K562 (cell line): ENCODE measurements at regions not wholly inside any gene's neighbourhood (a gene's known extent, or its start where the extent isn't known, plus 50 kb on each side); places are given as distances from the start of the nearest gene placed in this dataset.

Experiments used
- ATAC-seq: fragments of 200-7000 bp; cut with Tn5 transposase; 3 replicates; pipeline ENCODE4 v1.9.1; 2020; ENCODE audit warnings: moderate library complexity
- BruUV-seq: library from RNA; stranded (reverse); fragments of 400-500 nt; replicated peaks from 2 replicates; lab custom pipeline; 2021; lab: Mats Ljungman, UMichigan
- CTCF ChIA-PET: fragments of 300-600 bp; formaldehyde crosslinking; extraction: SDS; loops from one replicate; lab custom pipeline; 2021; ENCODE audit warnings: low intra/inter-chr PET ratio; lab: Yijun Ruan, JAX
- POLR2A ChIA-PET: fragments of 300-600, 350-650 bp; sonication (Branson Sonifier 250); formaldehyde crosslinking; extraction: SDS; loops from one replicate; lab custom pipeline; 2021; ENCODE audit warnings: antibody characterized with exemption, inconsistent platforms; lab: Yijun Ruan, JAX
- DNase-seq, 4 experiments: peaks; one replicate each; pipeline versions ENCODE4 v3.0.0 to v3.0.0-alpha.2; 2011 to 2018; ENCODE audit warnings: low spot score in 3 of 4, mixed read lengths in 3 of 4; ENCODE audit errors: extremely low read depth in 1 of 4
- FAIRE-seq: peaks from 2 replicates; lab custom pipeline; 2011; peaks lifted over from hg19 to GRCh38; lab: Jason Lieb, UNC
- H2AFZ ChIP-seq: 2 replicates; pipeline ENCODE4 v1.6.0; 2011; ENCODE audit warnings: low read depth, low read length, control low read depth, inconsistent platforms
- H3K27ac ChIP-seq: fragments of 200-600 bp; 3 replicates; pipeline ENCODE4 v1.8.0; 2011; ENCODE audit warnings: low read depth, mild to moderate bottlenecking, control low read depth, inconsistent platforms, low read length, moderate library complexity, mixed read lengths; ENCODE audit errors: extremely low read depth
- H3K27me3 ChIP-seq, 2 experiments: fragments of 300-600 bp in 1 of 2; 2 replicates in 1 of 2; 3 replicates in 1 of 2; pipeline versions ENCODE4 v1.6.0 to v1.8.0; 2011; ENCODE audit warnings: inconsistent platforms in 2 of 2, low read length in 2 of 2, mild to moderate bottlenecking in 1 of 2, mixed read lengths in 1 of 2, moderate library complexity in 1 of 2; ENCODE audit not compliant: control insufficient read depth in 2 of 2, insufficient read depth in 2 of 2
- H3K36me3 ChIP-seq: fragments of 300-600 bp; 3 replicates; pipeline ENCODE4 v1.8.0; 2011; ENCODE audit warnings: mild to moderate bottlenecking, low read length, inconsistent platforms; ENCODE audit not compliant: control insufficient read depth, insufficient read depth
- H3K4me1 ChIP-seq, 2 experiments: fragments of 200-600 bp in 1 of 2; replicated peaks in 1 of 2; 2 replicates in 1 of 2; 3 replicates in 1 of 2; pipeline versions ENCODE4 v1.5.1 to v1.8.0; 2011; ENCODE audit warnings: inconsistent platforms in 2 of 2, low read length in 2 of 2, mild to moderate bottlenecking in 1 of 2, mixed read lengths in 1 of 2, moderate library complexity in 1 of 2; ENCODE audit not compliant: control insufficient read depth in 2 of 2, insufficient read depth in 2 of 2
- H3K4me2 ChIP-seq: 2 replicates; pipeline ENCODE4 v1.6.1; 2011; ENCODE audit warnings: low read length, control low read depth, inconsistent platforms, mixed read lengths; ENCODE audit not compliant: insufficient read depth
- H3K4me3 ChIP-seq: fragments of 200-600 bp; sonication (generic), shearing (Covaris generic); 2 replicates; pipeline ENCODE4 v1.5.1; 2016; ENCODE audit warnings: control low read depth, inconsistent platforms
- H3K79me2 ChIP-seq: fragments of 200-600 bp; 3 replicates; pipeline ENCODE4 v1.8.0; 2011; ENCODE audit warnings: low read length, inconsistent platforms; ENCODE audit not compliant: control insufficient read depth, insufficient read depth
- H3K9ac ChIP-seq, 2 experiments: 2 replicates each; pipeline versions ENCODE4 v1.6.0 to v1.6.1; 2011; ENCODE audit warnings: low read depth in 2 of 2, low read length in 2 of 2, control low read depth in 1 of 2, inconsistent platforms in 1 of 2, mild to moderate bottlenecking in 1 of 2, mixed read lengths in 1 of 2; ENCODE audit not compliant: insufficient read depth in 1 of 2
- H3K9me1 ChIP-seq: one replicate; pipeline ENCODE4 v1.6.0; 2011; ENCODE audit warnings: inconsistent platforms, mild to moderate bottlenecking, low read length, moderate library complexity; ENCODE audit not compliant: control insufficient read depth, insufficient read depth
- H3K9me3 ChIP-seq: replicated peaks from 2 replicates; pipeline ENCODE4 v1.5.1; 2011; ENCODE audit warnings: low read depth, low read length, inconsistent platforms; ENCODE audit not compliant: control insufficient read depth, insufficient read depth
- H4K20me1 ChIP-seq: replicated peaks from 2 replicates; pipeline ENCODE4 v1.6.1; 2011; ENCODE audit warnings: low read length, inconsistent platforms, mixed read lengths; ENCODE audit not compliant: control insufficient read depth, insufficient read depth
- ARNT ChIP-seq, 2 experiments: fragments of 450-650 bp; IDR thresholded peaks; 2 replicates each; pipeline ENCODE4 v1.6.1; 2016; ENCODE audit warnings: mild to moderate bottlenecking in 1 of 2
- GTF2B ChIP-seq: IDR thresholded peaks from 2 replicates; pipeline ENCODE4 v1.6.1; 2011; ENCODE audit not compliant: insufficient read length; ENCODE audit errors: extremely low read depth
- NCOR1 ChIP-seq: fragments of 450-650 bp; IDR thresholded peaks from 2 replicates; pipeline ENCODE4 v1.6.1; 2016; ENCODE audit warnings: mild to moderate bottlenecking, moderate library complexity
- SREBF2 ChIP-seq: sonication (generic); formaldehyde crosslinking; IDR thresholded peaks from 2 replicates; pipeline ENCODE4 v1.4.0; 2020; ENCODE audit warnings: mild to moderate bottlenecking, missing genetic modification reagents
- TRIM28 ChIP-seq: fragments of 450-650 bp; IDR thresholded peaks from 2 replicates; pipeline ENCODE4 v1.6.1; 2017
- ZFP36 ChIP-seq: fragments of 150-350 bp; IDR thresholded peaks from 2 replicates; pipeline ENCODE4 v1.6.1; 2018; ENCODE audit warnings: low read length, low read depth; ENCODE audit not compliant: partially characterized antibody
- WGBS: fragments of 100-300 bp; shearing (Covaris generic); methylation state at CpG from one replicate; pipeline ENCODE4 v1.1.6; 2016; ENCODE audit warnings: low coverage, mixed read lengths; ENCODE audit not compliant: insufficient coverage; ENCODE audit errors: missing lambda C conversion rate; 5-methylcytosine and 5-hydroxymethylcytosine counted together
- in situ Hi-C: fragments of 300-500 bp; cut with MboI; formaldehyde crosslinking; loops from 4 replicates; pipeline ENCODE4 v1.15.0; 2018; ENCODE audit warnings: inconsistent platforms, mixed read lengths
- intact Hi-C: fragments of 100-400 bp; cut with micrococcal nuclease; formaldehyde crosslinking; loops from 2 replicates; pipeline ENCODE4 v1.14.2; 2022
- TF ChIP-seq, protein P1 (sequence below): fragments of 200-600 bp; sonication (generic); IDR thresholded peaks from one replicate; pipeline ENCODE4 v1.6.1; 2012; ENCODE audit warnings: mild to moderate bottlenecking, low read depth, low read length, inconsistent platforms

- H3K27ac ChIP-seq, result no peak overlapping the region
- H3K36me3 ChIP-seq, result no peaks in the 10 kb centered on the region
- FAIRE-seq (no peak), ATAC-seq (no peak), DNase-seq (no peak)
- in situ Hi-C loops (no loop called here), intact Hi-C loops (no loop called here)
- H3K79me2 ChIP-seq, result no peaks in the 10 kb centered on the region
- CTCF ChIA-PET, result no interaction called here
- no peaks in the 10 kb centered on the region for H3K9me1 ChIP-seq
- peaks cover 0 to 36% of the 10 kb centered on the region in 2 experiments; a peak in 2 of 5 replicates for H3K27me3 ChIP-seq
- H3K9ac ChIP-seq, result no peak overlapping the region
- no peaks in the 10 kb centered on the region for H4K20me1 ChIP-seq
- no peak overlapping the region for H3K4me2 ChIP-seq
- no peak overlapping the region for H3K4me3 ChIP-seq
- H3K4me1 ChIP-seq, result no peaks in the 10 kb centered on the region
- POLR2A ChIA-PET, result interaction anchor here (0.7 to 1.1 kb wide), 3 partner anchors 10 to 22 kb away, joined by 3 read pairs; no protein-coding TSS in a partner anchor
- no peaks in the 10 kb centered on the region for H3K9me3 ChIP-seq
- WGBS, result under 1% methylated on average over 9 of the region's 9 CpGs
- no peak overlapping the region for H2AFZ ChIP-seq
- BruUV-seq, result no TSS peak
- no peak for TF ChIP-seq SREBF2
- no peak for TF ChIP-seq NCOR1
- TF ChIP-seq ARNT (IDR thresholded peaks at IDR 0.05), result no peak
- TF ChIP-seq ZFP36, result no peak
- TF ChIP-seq, protein P1, sequence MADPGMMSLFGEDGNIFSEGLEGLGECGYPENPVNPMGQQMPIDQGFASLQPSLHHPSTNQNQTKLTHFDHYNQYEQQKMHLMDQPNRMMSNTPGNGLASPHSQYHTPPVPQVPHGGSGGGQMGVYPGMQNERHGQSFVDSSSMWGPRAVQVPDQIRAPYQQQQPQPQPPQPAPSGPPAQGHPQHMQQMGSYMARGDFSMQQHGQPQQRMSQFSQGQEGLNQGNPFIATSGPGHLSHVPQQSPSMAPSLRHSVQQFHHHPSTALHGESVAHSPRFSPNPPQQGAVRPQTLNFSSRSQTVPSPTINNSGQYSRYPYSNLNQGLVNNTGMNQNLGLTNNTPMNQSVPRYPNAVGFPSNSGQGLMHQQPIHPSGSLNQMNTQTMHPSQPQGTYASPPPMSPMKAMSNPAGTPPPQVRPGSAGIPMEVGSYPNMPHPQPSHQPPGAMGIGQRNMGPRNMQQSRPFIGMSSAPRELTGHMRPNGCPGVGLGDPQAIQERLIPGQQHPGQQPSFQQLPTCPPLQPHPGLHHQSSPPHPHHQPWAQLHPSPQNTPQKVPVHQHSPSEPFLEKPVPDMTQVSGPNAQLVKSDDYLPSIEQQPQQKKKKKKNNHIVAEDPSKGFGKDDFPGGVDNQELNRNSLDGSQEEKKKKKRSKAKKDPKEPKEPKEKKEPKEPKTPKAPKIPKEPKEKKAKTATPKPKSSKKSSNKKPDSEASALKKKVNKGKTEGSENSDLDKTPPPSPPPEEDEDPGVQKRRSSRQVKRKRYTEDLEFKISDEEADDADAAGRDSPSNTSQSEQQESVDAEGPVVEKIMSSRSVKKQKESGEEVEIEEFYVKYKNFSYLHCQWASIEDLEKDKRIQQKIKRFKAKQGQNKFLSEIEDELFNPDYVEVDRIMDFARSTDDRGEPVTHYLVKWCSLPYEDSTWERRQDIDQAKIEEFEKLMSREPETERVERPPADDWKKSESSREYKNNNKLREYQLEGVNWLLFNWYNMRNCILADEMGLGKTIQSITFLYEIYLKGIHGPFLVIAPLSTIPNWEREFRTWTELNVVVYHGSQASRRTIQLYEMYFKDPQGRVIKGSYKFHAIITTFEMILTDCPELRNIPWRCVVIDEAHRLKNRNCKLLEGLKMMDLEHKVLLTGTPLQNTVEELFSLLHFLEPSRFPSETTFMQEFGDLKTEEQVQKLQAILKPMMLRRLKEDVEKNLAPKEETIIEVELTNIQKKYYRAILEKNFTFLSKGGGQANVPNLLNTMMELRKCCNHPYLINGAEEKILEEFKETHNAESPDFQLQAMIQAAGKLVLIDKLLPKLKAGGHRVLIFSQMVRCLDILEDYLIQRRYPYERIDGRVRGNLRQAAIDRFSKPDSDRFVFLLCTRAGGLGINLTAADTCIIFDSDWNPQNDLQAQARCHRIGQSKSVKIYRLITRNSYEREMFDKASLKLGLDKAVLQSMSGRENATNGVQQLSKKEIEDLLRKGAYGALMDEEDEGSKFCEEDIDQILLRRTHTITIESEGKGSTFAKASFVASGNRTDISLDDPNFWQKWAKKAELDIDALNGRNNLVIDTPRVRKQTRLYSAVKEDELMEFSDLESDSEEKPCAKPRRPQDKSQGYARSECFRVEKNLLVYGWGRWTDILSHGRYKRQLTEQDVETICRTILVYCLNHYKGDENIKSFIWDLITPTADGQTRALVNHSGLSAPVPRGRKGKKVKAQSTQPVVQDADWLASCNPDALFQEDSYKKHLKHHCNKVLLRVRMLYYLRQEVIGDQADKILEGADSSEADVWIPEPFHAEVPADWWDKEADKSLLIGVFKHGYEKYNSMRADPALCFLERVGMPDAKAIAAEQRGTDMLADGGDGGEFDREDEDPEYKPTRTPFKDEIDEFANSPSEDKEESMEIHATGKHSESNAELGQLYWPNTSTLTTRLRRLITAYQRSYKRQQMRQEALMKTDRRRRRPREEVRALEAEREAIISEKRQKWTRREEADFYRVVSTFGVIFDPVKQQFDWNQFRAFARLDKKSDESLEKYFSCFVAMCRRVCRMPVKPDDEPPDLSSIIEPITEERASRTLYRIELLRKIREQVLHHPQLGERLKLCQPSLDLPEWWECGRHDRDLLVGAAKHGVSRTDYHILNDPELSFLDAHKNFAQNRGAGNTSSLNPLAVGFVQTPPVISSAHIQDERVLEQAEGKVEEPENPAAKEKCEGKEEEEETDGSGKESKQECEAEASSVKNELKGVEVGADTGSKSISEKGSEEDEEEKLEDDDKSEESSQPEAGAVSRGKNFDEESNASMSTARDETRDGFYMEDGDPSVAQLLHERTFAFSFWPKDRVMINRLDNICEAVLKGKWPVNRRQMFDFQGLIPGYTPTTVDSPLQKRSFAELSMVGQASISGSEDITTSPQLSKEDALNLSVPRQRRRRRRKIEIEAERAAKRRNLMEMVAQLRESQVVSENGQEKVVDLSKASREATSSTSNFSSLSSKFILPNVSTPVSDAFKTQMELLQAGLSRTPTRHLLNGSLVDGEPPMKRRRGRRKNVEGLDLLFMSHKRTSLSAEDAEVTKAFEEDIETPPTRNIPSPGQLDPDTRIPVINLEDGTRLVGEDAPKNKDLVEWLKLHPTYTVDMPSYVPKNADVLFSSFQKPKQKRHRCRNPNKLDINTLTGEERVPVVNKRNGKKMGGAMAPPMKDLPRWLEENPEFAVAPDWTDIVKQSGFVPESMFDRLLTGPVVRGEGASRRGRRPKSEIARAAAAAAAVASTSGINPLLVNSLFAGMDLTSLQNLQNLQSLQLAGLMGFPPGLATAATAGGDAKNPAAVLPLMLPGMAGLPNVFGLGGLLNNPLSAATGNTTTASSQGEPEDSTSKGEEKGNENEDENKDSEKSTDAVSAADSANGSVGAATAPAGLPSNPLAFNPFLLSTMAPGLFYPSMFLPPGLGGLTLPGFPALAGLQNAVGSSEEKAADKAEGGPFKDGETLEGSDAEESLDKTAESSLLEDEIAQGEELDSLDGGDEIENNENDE, result no peak
- TF ChIP-seq GTF2B, result no peak
- TF ChIP-seq TRIM28, result no peak
Observed at GRCh38 chr18:10124071-10124470, 210.3 kb downstream of the VAPA start.
